NCI-H446 treated with DMSO at 0.1 percent for 48 hours (cell line): ENCODE measurements at regions not wholly inside any gene's neighbourhood (a gene's known extent, or its start where the extent isn't known, plus 50 kb on each side); places are given as distances from the start of the nearest gene placed in this dataset.

Experiments used
- DNase-seq: peaks from one replicate; lab custom pipeline; 2025; lab: John Stamatoyannopoulos, UW

GRCh38 chr20:60901831-60902230 lies 350.2 kb upstream of the CDH4 start:
- DNase-seq, result no peak

GRCh38 chr20:60903325-60903971 lies 348.6 kb upstream of the CDH4 start:
- no peak for DNase-seq

- no peak for DNase-seq
Observed at GRCh38 chr20:60904730-60905129, 347.3 kb upstream of the CDH4 start.

- DNase-seq, result no peak
Observed at GRCh38 chr20:60905919-60906318, 346.1 kb upstream of the CDH4 start.

GRCh38 chr20:60906555-60906954 lies 345.5 kb upstream of the CDH4 start:
- no peak for DNase-seq

- DNase-seq, result no peak
Observed at GRCh38 chr20:60913298-60913697, 338.8 kb upstream of the CDH4 start.

GRCh38 chr20:60921022-60921622 lies 330.9 kb upstream of the CDH4 start:
- no peak for DNase-seq

GRCh38 chr20:60926831-60927230 lies 325.2 kb upstream of the CDH4 start:
- no peak for DNase-seq

GRCh38 chr20:60928341-60928740 lies 323.7 kb upstream of the CDH4 start:
- DNase-seq, result no peak

GRCh38 chr20:60930023-60930790 lies 321.9 kb upstream of the CDH4 start:
- no peak for DNase-seq

- DNase-seq, result no peak
Observed at GRCh38 chr20:60931696-60932095, 320.4 kb upstream of the CDH4 start.

GRCh38 chr20:60934724-60935123 lies 317.3 kb upstream of the CDH4 start:
- DNase-seq, result no peak

GRCh38 chr20:60935971-60936370 lies 316.1 kb upstream of the CDH4 start:
- DNase-seq, result no peak

- DNase-seq, result no peak
Observed at GRCh38 chr20:60937585-60937984, 314.5 kb upstream of the CDH4 start.

- no peak for DNase-seq
Observed at GRCh38 chr20:60941379-60941778, 310.7 kb upstream of the CDH4 start.

GRCh38 chr20:60947819-60948218 lies 304.2 kb upstream of the CDH4 start:
- no peak for DNase-seq

GRCh38 chr20:60948224-60948623 lies 303.8 kb upstream of the CDH4 start:
- DNase-seq, result no peak

GRCh38 chr20:60950561-60950960 lies 301.5 kb upstream of the CDH4 start:
- DNase-seq, result no peak

GRCh38 chr20:60950974-60951373 lies 301.1 kb upstream of the CDH4 start:
- DNase-seq, result no peak

- DNase-seq, result no peak
Observed at GRCh38 chr20:60952861-60953260, 299.2 kb upstream of the CDH4 start.

- no peak for DNase-seq
Observed at GRCh38 chr20:60953321-60953720, 298.7 kb upstream of the CDH4 start.

- DNase-seq, result no peak
Observed at GRCh38 chr20:60955706-60956105, 296.4 kb upstream of the CDH4 start.

- DNase-seq, result no peak
Observed at GRCh38 chr20:60956194-60956593, 295.9 kb upstream of the CDH4 start.
